HG02763 (cell line): ENCODE measurements at regions not wholly inside any gene's neighbourhood (a gene's known extent, or its start where the extent isn't known, plus 50 kb on each side); places are given as distances from the start of the nearest gene placed in this dataset.

Experiments used
- ATAC-seq: cut with Tn5 transposase; IDR thresholded peaks from one replicate; pipeline ENCODE4 v1.9.1; 2021; ENCODE audit warnings: mild to moderate bottlenecking, moderate library complexity; ENCODE audit not compliant: unreplicated experiment

DNA sequence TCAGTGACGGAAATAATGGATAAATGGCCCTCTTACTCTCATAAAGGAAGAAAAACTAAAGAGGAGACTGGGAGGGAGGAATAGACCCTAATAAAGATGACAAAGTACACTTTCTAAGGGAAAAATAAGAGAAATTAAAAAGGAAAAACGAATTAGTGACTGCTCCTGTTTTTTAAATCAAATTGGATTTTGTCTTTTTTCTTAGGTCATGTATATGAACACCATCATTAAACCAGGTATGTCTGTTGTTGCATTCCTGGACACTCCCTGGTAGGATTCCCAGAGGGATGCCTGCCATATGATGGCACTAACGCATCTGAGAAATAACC, 59.4 kb upstream of the BTN3A2 start:
- no peak for ATAC-seq

DNA sequence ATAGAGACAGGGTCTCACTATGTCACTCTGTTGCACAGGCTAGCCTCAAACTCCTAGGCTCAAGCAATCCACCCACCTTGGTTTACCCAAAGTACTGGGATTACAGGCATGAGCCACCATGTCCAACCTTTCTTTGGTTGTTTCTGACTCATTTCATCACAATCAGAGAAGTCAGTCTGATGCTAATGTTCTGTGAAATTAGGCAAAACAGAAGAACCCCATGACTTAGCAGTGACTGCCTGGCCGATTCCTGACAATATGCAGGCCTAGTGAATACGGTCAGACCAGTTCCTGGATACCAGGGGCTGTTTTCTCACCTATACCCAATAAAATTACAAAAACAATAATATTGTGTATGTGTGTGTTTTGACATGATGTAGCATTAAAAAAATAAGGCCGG, 58.8 kb upstream of the BTN3A2 start:
- no peak for ATAC-seq

DNA sequence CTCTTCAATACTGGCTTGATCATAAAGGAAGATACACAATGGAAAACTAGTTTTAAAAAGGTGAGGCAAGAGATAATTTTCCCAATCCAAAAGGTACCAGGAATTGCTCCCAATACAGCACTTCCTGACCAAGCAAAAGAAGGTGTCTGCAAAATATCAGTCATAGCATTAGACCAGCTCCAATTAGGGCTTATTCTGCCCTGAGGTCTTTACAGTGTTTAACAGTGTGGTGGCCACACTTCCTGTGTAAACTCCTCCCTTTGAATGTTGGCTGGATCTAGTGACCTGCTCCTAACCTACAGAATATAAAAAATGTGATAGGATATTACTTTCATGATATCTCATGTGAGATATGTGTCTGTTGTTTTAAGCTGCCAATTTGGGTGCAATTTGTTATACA, 57.1 kb upstream of the BTN3A2 start:
- no peak for ATAC-seq

DNA sequence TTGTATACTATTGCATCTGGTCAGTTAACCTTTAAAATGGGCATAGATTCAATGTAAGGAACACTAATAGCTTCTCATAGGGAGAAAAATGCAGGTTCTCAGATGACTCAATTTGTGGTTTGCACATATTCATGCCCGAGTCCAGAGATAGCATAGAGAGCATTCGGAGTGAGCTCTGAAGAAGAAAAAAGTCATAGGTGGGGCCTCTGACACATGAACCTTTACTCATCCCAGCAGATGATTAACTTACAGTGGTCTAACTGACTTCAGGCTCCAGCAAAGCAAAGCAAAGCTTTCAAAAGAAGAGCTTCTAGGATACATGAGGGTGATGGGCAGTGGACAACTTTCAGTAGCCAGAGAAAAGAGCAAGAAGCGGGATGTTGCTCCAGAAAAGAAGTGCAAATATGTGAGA, 55.3 kb upstream of the BTN3A2 start:
- ATAC-seq, result peak; percentile 33

DNA sequence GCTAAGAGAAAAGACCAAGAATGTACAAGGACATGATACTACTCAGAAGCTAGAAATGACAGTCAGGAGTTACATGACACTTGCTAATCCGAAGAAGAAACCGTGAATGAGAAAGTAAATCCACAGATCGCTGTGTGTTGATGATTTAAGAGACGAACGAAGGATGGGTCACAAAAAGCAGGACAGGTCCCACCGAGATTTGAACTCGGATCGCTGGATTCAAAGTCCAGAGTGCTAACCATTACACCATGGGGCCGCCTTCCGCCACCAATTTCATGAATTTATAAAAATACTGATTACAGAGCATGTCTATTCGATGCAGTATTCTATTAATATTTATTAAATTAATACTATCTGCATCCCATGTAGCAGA, 54.0 kb upstream of the BTN3A2 start:
- no peak for ATAC-seq

DNA sequence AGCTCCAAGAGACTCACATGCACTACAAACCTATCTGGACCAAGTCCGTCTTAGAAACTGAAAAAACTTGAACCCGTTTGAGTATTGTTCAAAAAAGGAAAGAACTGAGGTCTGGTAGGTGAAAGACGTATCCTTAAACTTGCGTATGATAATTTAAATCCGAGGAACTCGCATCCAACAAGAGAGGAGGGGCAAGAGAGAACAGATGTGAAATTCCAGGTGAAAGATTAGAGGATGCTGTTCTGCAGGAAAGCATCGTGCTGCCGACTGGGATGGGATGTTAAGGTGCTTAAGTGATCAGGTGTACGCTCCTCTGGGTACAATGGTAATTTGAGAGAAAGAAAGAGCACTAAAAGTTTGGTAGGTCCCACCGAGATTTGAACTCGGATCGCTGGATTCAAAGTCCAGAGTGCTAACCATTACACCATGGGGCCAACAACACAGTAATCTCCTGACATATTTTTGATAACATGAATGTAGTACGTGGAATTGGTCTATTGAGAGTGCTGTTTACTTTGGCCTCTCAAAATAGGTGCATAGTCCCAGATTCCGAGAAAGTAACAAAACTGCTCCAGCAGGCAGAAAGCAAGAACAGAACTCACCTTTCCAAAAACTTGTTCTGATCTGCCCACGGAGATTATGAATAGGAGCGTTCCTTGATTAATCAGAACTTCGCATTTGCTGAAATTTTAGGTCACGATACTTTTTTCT, 53.5 kb upstream of the BTN3A2 start:
- no peak for ATAC-seq

DNA sequence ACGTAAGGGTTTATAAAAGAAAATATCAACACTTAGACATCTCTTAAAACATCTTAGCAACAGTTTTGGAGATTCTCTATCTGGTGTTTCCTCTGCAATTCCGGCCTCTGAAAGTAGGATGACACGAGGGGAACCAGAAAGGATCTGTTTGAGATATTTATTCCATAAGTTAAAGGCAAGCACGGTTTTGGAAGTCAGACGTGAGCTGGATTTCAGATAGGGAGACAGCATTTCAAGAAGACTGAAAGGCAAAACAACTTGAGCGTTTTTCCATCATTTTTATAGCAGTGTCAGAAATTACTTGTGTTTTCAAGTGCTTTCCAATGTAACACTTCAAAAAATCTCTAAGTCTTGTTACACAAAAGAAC, 52.9 kb upstream of the BTN3A2 start:
- ATAC-seq, result no peak

DNA sequence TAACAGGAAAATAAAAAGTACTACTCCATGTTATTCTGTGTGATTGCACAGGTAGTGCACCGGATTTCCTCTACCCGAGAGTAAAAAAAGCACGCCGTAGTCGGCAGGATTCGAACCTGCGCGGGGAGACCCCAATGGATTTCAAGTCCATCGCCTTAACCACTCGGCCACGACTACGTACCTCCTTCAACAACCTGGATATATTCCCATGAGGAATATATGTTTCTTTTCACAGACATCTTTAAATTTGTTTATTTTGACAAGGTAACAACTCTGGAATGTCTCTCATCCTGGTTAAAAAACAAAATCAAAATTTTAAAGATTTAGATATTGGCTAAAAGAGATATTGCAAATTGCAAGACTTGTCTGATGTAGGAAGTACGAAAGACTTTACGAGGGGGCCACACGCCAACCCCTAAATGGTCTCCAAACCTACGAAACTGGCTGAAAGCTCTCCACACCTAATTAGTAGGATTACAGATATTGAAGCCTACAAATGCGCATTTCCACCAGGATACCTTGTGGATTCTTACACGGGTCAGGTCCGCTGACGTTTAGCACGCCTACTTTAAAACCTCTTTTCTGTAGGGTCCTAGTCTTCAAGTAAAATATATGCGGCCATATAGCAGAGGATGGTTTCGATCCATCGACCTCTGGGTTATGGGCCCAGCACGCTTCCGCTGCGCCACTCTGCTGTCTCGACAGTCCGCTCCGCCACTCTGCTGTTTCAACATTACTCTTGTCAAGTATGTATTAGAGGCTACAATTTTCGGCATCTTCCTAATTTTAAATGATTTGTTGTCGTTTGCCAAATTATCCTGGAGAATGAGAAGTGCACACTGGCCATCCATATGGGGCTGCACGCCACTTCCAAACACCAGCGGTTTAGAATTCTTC, 52.2 kb upstream of the BTN3A2 start:
- peak; percentile 37 for ATAC-seq
